Smooth muscle cell (in vitro differentiated cells): ENCODE measurements at regions not wholly inside any gene's neighbourhood (a gene's known extent, or its start where the extent isn't known, plus 50 kb on each side); places are given as distances from the start of the nearest gene placed in this dataset.

Experiments used
- DNase-seq: peaks from one replicate; lab custom pipeline; 2025; ENCODE audit not compliant: unreplicated experiment; lab: John Stamatoyannopoulos, UW
- H2AFZ ChIP-seq: fragments of 200-600 bp; sonication (generic); 2 replicates; pipeline ENCODE4 v1.6.0; 2016; ENCODE audit warnings: antibody characterized with exemption, low read depth, mild to moderate bottlenecking
- H3F3A ChIP-seq: fragments of 200-600 bp; sonication (generic); 2 replicates; pipeline ENCODE4 v1.6.0; 2017; ENCODE audit warnings: antibody characterized with exemption, low read depth
- H3K27ac ChIP-seq: fragments of 200-600 bp; sonication (generic); 2 replicates; pipeline ENCODE4 v1.5.1; 2016; ENCODE audit warnings: low read depth, mild to moderate bottlenecking
- H3K27me3 ChIP-seq: fragments of 200-600 bp; sonication (generic); 2 replicates; pipeline ENCODE4 v1.6.1; 2016; ENCODE audit warnings: low read depth, mild to moderate bottlenecking
- H3K36me3 ChIP-seq: fragments of 200-600 bp; sonication (generic); 2 replicates; pipeline ENCODE4 v1.5.1; 2016; ENCODE audit warnings: low read depth
- H3K4me1 ChIP-seq: fragments of 200-600 bp; sonication (generic); 2 replicates; pipeline ENCODE4 v1.5.1; 2016; ENCODE audit warnings: low read depth
- H3K4me2 ChIP-seq: fragments of 200-600 bp; sonication (generic); 2 replicates; pipeline ENCODE4 v1.6.0; 2016; ENCODE audit warnings: mild to moderate bottlenecking
- H3K4me3 ChIP-seq: fragments of 200-600 bp; sonication (generic); 2 replicates; pipeline ENCODE4 v1.5.1; 2016; ENCODE audit warnings: mild to moderate bottlenecking
- H3K79me2 ChIP-seq: fragments of 200-600 bp; sonication (generic); 2 replicates; pipeline ENCODE4 v1.6.0; 2016; ENCODE audit warnings: low read depth, mild to moderate bottlenecking
- H3K9ac ChIP-seq: fragments of 200-600 bp; sonication (generic); 2 replicates; pipeline ENCODE4 v1.6.0; 2016; ENCODE audit warnings: low read depth
- H3K9me3 ChIP-seq: fragments of 200-600 bp; sonication (generic); replicated peaks from 2 replicates; pipeline ENCODE4 v1.5.1; 2016; ENCODE audit warnings: low read depth
- H4K20me1 ChIP-seq: fragments of 200-600 bp; sonication (generic); 2 replicates; pipeline ENCODE4 v1.6.0; 2016; ENCODE audit warnings: low read depth
- WGBS: methylation state at CpG from one replicate; pipeline ENCODE4 v1.1.7; 2016; ENCODE audit warnings: low lambda C conversion rate; 5-methylcytosine and 5-hydroxymethylcytosine counted together
- TF ChIP-seq, protein P1 (sequence below): fragments of 200-600 bp; sonication (generic); IDR thresholded peaks from 2 replicates; pipeline ENCODE4 v1.5.1; 2017; ENCODE audit warnings: borderline replicate concordance, mild to moderate bottlenecking, antibody characterized with exemption; ENCODE audit not compliant: insufficient read depth, poor library complexity, severe bottlenecking

DNA sequence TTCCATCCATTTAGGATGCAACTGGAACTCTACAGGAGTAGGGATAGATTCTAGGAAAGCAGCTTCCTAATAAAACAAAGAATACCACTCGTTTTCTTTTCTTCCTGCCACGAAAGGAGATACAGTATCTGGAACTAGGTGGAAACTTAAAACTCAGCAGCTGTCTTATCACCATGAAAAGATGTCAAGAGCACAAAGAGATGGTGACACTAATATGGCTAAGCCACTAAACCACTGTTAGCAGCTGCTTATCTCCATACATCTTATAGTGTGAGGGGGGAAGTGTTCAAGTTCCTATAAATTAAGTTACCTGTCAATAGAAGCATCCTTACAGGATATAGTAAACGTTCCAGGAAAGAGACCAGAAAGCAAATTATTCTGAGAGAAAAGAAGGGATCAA lies 162.5 kb downstream of the TYW3 start:
- no peak overlapping the region for H3K4me2 ChIP-seq
- no peaks in the 10 kb centered on the region for H3K36me3 ChIP-seq
- no peak overlapping the region for H2AFZ ChIP-seq
- H3K9me3 ChIP-seq: no peaks in the 10 kb centered on the region
- no peaks in the 10 kb centered on the region for H3K27me3 ChIP-seq
- no peak for DNase-seq
- no peaks in the 10 kb centered on the region for H3F3A ChIP-seq
- H4K20me1 ChIP-seq: no peaks in the 10 kb centered on the region
- WGBS: 77% methylated on average over 3 of the region's 3 CpGs
- no peaks in the 10 kb centered on the region for H3K4me1 ChIP-seq
- H3K79me2 ChIP-seq: no peaks in the 10 kb centered on the region
- TF ChIP-seq, protein P1, sequence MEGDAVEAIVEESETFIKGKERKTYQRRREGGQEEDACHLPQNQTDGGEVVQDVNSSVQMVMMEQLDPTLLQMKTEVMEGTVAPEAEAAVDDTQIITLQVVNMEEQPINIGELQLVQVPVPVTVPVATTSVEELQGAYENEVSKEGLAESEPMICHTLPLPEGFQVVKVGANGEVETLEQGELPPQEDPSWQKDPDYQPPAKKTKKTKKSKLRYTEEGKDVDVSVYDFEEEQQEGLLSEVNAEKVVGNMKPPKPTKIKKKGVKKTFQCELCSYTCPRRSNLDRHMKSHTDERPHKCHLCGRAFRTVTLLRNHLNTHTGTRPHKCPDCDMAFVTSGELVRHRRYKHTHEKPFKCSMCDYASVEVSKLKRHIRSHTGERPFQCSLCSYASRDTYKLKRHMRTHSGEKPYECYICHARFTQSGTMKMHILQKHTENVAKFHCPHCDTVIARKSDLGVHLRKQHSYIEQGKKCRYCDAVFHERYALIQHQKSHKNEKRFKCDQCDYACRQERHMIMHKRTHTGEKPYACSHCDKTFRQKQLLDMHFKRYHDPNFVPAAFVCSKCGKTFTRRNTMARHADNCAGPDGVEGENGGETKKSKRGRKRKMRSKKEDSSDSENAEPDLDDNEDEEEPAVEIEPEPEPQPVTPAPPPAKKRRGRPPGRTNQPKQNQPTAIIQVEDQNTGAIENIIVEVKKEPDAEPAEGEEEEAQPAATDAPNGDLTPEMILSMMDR: no peak
- H3K9ac ChIP-seq: no peak overlapping the region
- H3K27ac ChIP-seq: no peak overlapping the region
- H3K4me3 ChIP-seq: no peak overlapping the region

DNA sequence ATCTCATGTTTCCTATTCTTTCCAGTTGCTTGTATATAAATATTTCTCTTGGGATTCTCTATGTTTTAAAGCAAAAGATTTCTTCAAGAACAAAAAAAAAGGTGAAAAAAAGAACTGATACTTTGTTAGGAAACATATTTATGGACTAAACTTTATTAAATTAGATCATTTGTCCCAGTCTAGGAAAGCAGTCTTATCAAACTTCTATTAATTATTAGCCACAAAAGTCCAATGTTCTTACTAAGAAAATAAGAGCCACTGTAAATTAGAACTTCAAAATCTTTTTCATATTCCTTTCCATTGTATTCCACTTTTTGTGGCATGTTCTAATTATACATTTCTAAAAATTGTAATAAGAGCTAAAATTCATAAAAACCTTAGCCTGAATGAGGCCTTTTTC lies 175.2 kb downstream of the TYW3 start:
- no peak overlapping the region for H3K9ac ChIP-seq
- no peak overlapping the region for H3K4me2 ChIP-seq
- H3F3A ChIP-seq: no peaks in the 10 kb centered on the region
- H3K36me3 ChIP-seq: no peaks in the 10 kb centered on the region
- no peaks in the 10 kb centered on the region for H3K27me3 ChIP-seq
- no peaks in the 10 kb centered on the region for H4K20me1 ChIP-seq
- TF ChIP-seq, protein P1: no peak
- no peaks in the 10 kb centered on the region for H3K9me3 ChIP-seq
- no peak overlapping the region for H3K4me3 ChIP-seq
- H2AFZ ChIP-seq: no peak overlapping the region
- H3K4me1 ChIP-seq: no peaks in the 10 kb centered on the region
- no peak for DNase-seq
- H3K27ac ChIP-seq: no peak overlapping the region
- H3K79me2 ChIP-seq: no peaks in the 10 kb centered on the region

DNA sequence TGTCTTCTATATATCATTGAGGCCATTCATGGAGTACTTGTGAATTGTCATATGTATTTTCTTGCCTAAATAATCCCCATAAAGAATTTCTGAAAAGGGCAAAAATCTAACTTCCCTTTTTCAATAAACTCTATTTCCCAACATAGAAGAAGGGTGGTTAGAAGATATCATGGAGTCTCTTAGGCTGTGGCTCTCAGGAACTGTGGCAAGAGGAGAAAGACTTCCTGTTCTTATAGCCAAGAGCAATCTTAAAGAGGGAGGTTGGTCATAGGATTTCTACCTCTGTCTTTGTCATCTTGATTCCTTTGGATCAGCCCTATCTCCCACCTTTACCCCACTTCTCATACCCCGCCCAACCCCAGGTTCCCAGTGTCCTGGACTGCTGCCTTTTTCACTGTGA lies 175.8 kb downstream of the TYW3 start:
- WGBS: 92% methylated on average over 1 of the region's 1 CpG
- no peaks in the 10 kb centered on the region for H4K20me1 ChIP-seq
- H3K4me3 ChIP-seq: no peak overlapping the region
- H3K4me2 ChIP-seq: no peak overlapping the region
- H3K4me1 ChIP-seq: no peaks in the 10 kb centered on the region
- no peaks in the 10 kb centered on the region for H3K36me3 ChIP-seq
- H2AFZ ChIP-seq: no peak overlapping the region
- H3K27me3 ChIP-seq: no peaks in the 10 kb centered on the region
- DNase-seq: no peak
- TF ChIP-seq, protein P1: no peak
- H3K27ac ChIP-seq: no peak overlapping the region
- no peaks in the 10 kb centered on the region for H3K79me2 ChIP-seq
- no peaks in the 10 kb centered on the region for H3K9me3 ChIP-seq
- H3F3A ChIP-seq: no peaks in the 10 kb centered on the region
- no peak overlapping the region for H3K9ac ChIP-seq

DNA sequence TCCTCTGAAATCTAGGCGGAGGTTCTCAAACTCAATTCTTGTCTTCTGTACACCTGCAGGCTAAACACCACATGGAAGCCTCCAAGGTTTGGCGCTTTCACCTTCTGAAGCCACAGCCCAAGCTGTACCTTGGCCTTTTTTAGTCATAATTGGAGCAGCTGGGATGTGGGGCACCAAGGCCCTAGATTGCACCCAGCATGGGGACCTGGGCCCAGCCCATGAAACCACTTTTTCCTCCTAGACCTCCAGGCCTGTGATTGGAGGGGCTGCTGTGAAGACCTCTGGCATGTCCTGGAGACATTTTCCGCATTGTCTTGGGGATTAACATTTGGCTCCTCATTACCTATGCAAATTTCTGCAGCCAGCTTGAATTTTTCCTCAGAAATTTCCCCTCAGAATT lies 181.0 kb downstream of the TYW3 start:
- H3K79me2 ChIP-seq: no peaks in the 10 kb centered on the region
- H3K36me3 ChIP-seq: no peaks in the 10 kb centered on the region
- no peak for DNase-seq
- H3K9ac ChIP-seq: no peak overlapping the region
- 81% methylated on average over 3 of the region's 3 CpGs for WGBS
- H3K9me3 ChIP-seq: no peaks in the 10 kb centered on the region
- no peaks in the 10 kb centered on the region for H3K4me1 ChIP-seq
- no peaks in the 10 kb centered on the region for H4K20me1 ChIP-seq
- H3K27me3 ChIP-seq: no peaks in the 10 kb centered on the region
- TF ChIP-seq, protein P1: no peak
- no peak overlapping the region for H3K4me2 ChIP-seq
- H2AFZ ChIP-seq: no peak overlapping the region
- H3K27ac ChIP-seq: no peak overlapping the region
- no peaks in the 10 kb centered on the region for H3F3A ChIP-seq
- no peak overlapping the region for H3K4me3 ChIP-seq
